Calu3 (cell line): ENCODE measurements at regions not wholly inside any gene's neighbourhood (a gene's known extent, or its start where the extent isn't known, plus 50 kb on each side); places are given as distances from the start of the nearest gene placed in this dataset.

Source experiments
- BruUV-seq: library from RNA; stranded (reverse); fragments of 400-500 nt; replicated peaks from 2 replicates; lab custom pipeline; 2021; lab: Mats Ljungman, UMichigan
- CTCF ChIA-PET: fragments of 300-600 bp; sonication (Branson Sonifier 250); formaldehyde crosslinking; loops from one replicate; lab custom pipeline; 2022; ENCODE audit warnings: antibody characterized with exemption; lab: Charles Lee
- DNase-seq: peaks from one replicate; pipeline ENCODE4 v3.0.0; 2022
- H3K27ac Mint-ChIP-seq: one replicate; pipeline ENCODE4 v1.8.0; 2022; ENCODE audit warnings: mixed read lengths; ENCODE audit not compliant: unreplicated experiment
- H3K27me3 Mint-ChIP-seq: one replicate; pipeline ENCODE4 v1.8.0; 2022; ENCODE audit warnings: mixed read lengths; ENCODE audit not compliant: unreplicated experiment
- H3K36me3 Mint-ChIP-seq: one replicate; pipeline ENCODE4 v1.8.0; 2022; ENCODE audit warnings: mild to moderate bottlenecking, moderate library complexity, mixed read lengths; ENCODE audit not compliant: insufficient read depth, unreplicated experiment
- H3K4me1 Mint-ChIP-seq: one replicate; pipeline ENCODE4 v1.8.0; 2022; ENCODE audit warnings: mild to moderate bottlenecking, low read depth, mixed read lengths; ENCODE audit not compliant: unreplicated experiment
- H3K4me3 Mint-ChIP-seq: one replicate; pipeline ENCODE4 v1.8.0; 2022; ENCODE audit warnings: mild to moderate bottlenecking, low read depth, moderate library complexity, mixed read lengths; ENCODE audit not compliant: unreplicated experiment
- H3K9me3 Mint-ChIP-seq: one replicate; pipeline ENCODE4 v1.8.0; 2022; ENCODE audit warnings: low read depth, mixed read lengths; ENCODE audit not compliant: unreplicated experiment
- intact Hi-C: fragments of 100-400 bp; cut with micrococcal nuclease; formaldehyde crosslinking; loops from one replicate; pipeline ENCODE4 v1.10.0; 2022; ENCODE audit not compliant: unreplicated experiment
- TF ChIP-seq, protein P1 (sequence below): fragments of 200-600 bp; IDR thresholded peaks from one replicate; pipeline ENCODE4 v1.8.0; 2022; ENCODE audit warnings: antibody characterized with exemption; ENCODE audit not compliant: unreplicated experiment

DNA sequence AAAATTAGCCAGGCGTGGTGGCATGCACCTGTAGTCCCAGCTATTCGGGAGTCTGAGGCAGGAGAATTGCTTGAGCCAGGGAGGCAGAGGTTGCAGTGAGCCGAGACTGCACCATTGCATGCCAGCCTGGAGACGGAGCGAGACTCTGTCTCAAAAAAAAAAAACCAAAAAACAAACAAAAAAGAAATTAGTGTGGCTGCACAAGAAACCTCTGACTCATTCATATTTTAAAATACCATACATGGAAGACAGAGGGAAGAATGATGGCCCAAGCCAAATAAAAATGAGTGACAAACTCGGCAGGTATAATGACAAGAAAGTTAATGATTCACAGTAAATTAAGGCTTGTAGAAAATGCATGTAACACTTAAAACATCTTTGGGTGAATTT lies 875.8 kb downstream of the EPHA4 start:
- peaks cover 8% of the 10 kb centered on the region for H3K4me1 Mint-ChIP-seq

DNA sequence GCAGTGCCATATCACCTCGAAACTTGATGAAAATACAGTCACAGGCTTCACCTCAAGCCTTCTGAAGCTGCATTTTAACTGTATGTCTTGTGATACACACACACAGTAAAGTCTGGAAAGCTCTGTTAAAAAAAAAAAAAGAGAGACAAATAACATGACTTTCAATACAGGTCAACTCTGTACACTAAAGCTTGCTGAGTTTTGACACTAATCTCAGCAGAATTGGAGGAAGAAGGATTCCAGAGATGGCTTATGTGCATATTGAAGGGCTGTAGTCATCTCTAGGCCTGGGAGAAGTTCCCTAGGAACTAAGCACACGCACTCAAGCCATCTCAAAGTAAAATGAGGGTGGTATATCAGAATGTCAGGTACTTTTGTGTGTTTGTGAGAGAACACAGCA lies 875.1 kb downstream of the EPHA4 start:
- Mint-ChIP-seq H3K27me3 (no peaks in the 10 kb centered on the region), H3K9me3 (peaks cover 3% of the 10 kb centered on the region), H3K27ac (no peak overlapping the region), H3K36me3 (no peaks in the 10 kb centered on the region), H3K4me3 (no peak overlapping the region), H3K4me1 (peaks cover 8% of the 10 kb centered on the region)
- TF ChIP-seq, protein P1, sequence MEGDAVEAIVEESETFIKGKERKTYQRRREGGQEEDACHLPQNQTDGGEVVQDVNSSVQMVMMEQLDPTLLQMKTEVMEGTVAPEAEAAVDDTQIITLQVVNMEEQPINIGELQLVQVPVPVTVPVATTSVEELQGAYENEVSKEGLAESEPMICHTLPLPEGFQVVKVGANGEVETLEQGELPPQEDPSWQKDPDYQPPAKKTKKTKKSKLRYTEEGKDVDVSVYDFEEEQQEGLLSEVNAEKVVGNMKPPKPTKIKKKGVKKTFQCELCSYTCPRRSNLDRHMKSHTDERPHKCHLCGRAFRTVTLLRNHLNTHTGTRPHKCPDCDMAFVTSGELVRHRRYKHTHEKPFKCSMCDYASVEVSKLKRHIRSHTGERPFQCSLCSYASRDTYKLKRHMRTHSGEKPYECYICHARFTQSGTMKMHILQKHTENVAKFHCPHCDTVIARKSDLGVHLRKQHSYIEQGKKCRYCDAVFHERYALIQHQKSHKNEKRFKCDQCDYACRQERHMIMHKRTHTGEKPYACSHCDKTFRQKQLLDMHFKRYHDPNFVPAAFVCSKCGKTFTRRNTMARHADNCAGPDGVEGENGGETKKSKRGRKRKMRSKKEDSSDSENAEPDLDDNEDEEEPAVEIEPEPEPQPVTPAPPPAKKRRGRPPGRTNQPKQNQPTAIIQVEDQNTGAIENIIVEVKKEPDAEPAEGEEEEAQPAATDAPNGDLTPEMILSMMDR: no peak
- no TSS peak for BruUV-seq
- CTCF ChIA-PET: no interaction called here
- intact Hi-C loops: loop anchor here (10.0 kb wide), 1 partner anchor 1268 kb away; no protein-coding TSS in a partner anchor
- DNase-seq: no peak

More for the DNA sequence above, 875.8 kb downstream of the EPHA4 start:
- CTCF ChIA-PET: no interaction called here
- H3K36me3 Mint-ChIP-seq: no peaks in the 10 kb centered on the region
- no peaks in the 10 kb centered on the region for H3K27me3 Mint-ChIP-seq
- peaks cover 3% of the 10 kb centered on the region for H3K9me3 Mint-ChIP-seq
- H3K27ac Mint-ChIP-seq: no peak overlapping the region
- intact Hi-C loops: loop anchor here (10.0 kb wide), 1 partner anchor 1269 kb away; no protein-coding TSS in a partner anchor
- no peak overlapping the region for H3K4me3 Mint-ChIP-seq
- no TSS peak for BruUV-seq
- DNase-seq: no peak
- TF ChIP-seq, protein P1: no peak

DNA sequence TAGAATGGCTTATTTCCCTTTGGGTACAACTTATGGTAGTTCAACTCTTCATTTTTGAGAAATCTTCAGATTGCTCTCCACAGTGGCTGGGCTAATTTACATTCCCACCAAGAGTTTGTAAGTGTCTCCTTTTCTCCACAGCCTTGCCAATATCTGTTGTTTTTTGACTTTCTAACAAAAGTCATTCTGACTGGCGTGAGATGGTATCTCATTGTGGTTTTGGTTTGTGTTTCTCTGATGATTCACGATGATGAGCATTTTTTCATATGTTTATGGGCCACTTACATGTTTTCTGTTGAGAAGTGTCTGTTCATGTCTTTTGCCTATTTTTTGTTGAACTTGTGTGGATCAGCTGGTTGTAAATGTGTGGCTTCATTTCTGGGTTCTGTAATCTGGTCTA lies 871.0 kb downstream of the EPHA4 start:
- TF ChIP-seq, protein P1: no peak
- H3K4me1 Mint-ChIP-seq: peaks cover 7% of the 10 kb centered on the region
- intact Hi-C loops: no loop called here
- no peaks in the 10 kb centered on the region for H3K36me3 Mint-ChIP-seq
- H3K4me3 Mint-ChIP-seq: no peak overlapping the region
- peaks cover 3% of the 10 kb centered on the region for H3K9me3 Mint-ChIP-seq
- H3K27ac Mint-ChIP-seq: no peak overlapping the region
- no peaks in the 10 kb centered on the region for H3K27me3 Mint-ChIP-seq
- no TSS peak for BruUV-seq
- no peak for DNase-seq
- CTCF ChIA-PET: no interaction called here

DNA sequence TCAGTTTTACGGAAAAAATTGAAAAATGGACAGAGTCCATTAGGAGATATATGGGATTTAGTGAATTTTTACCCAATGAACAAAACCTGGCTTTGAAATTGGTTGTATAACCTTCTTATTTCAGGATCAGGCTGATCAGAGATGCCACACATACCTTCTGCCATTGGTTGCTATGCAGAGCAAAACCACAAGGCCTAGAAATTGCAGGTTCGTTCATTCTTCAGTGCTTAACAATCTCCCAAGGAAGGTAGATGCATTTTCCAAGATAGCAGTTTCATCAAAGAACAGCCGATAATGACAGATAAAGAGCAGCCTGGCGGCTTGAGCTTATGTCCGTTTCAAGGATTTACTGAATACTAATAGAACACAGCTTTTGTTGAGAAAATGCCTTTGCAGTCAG lies 868.8 kb downstream of the EPHA4 start:
- H3K36me3 Mint-ChIP-seq: no peaks in the 10 kb centered on the region
- no peak overlapping the region for H3K27ac Mint-ChIP-seq
- intact Hi-C loops: no loop called here
- no peak for DNase-seq
- H3K4me3 Mint-ChIP-seq: no peak overlapping the region
- TF ChIP-seq, protein P1: no peak
- peaks cover 3% of the 10 kb centered on the region for H3K9me3 Mint-ChIP-seq
- CTCF ChIA-PET: no interaction called here
- H3K4me1 Mint-ChIP-seq: no peaks in the 10 kb centered on the region
- BruUV-seq: no TSS peak
- H3K27me3 Mint-ChIP-seq: no peaks in the 10 kb centered on the region
